OCI-LY1 (cell line): ENCODE measurements at regions not wholly inside any gene's neighbourhood (a gene's known extent, or its start where the extent isn't known, plus 50 kb on each side); places are given as distances from the start of the nearest gene placed in this dataset.

Experiments used
- H2AFZ ChIP-seq: fragments of 200-600 bp; sonication (generic), shearing (Covaris generic); 2 replicates; pipeline ENCODE4 v1.6.0; 2014; ENCODE audit warnings: antibody characterized with exemption, mild to moderate bottlenecking, low read length
- H3F3A ChIP-seq: fragments of 200-600 bp; sonication (generic), shearing (Covaris generic); 2 replicates; pipeline ENCODE4 v1.6.0; 2014; ENCODE audit warnings: mild to moderate bottlenecking, antibody characterized with exemption, low read length, moderate library complexity; ENCODE audit not compliant: insufficient read depth
- H3K27ac ChIP-seq: fragments of 200-600 bp; sonication (generic); 2 replicates; pipeline ENCODE4 v1.5.1; 2014; ENCODE audit warnings: low read length, mixed run types, mild to moderate bottlenecking, low read depth; ENCODE audit not compliant: poor library complexity, severe bottlenecking
- H3K27me3 ChIP-seq: fragments of 200-600 bp; sonication (generic); 2 replicates; pipeline ENCODE4 v1.6.0; 2014; ENCODE audit warnings: antibody characterized with exemption, mild to moderate bottlenecking, low read length, moderate library complexity; ENCODE audit not compliant: insufficient read depth
- H3K36me3 ChIP-seq: fragments of 200-600 bp; sonication (generic); 2 replicates; pipeline ENCODE4 v1.6.1; 2014; ENCODE audit warnings: mild to moderate bottlenecking, antibody characterized with exemption, low read length, moderate library complexity, mixed read lengths; ENCODE audit not compliant: insufficient read depth
- H3K4me1 ChIP-seq: fragments of 200-600 bp; sonication (generic); 2 replicates; pipeline ENCODE4 v1.5.1; 2014; ENCODE audit warnings: mild to moderate bottlenecking, low read length, moderate library complexity; ENCODE audit not compliant: insufficient read depth, severe bottlenecking
- H3K4me2 ChIP-seq: fragments of 200-600 bp; sonication (generic), shearing (Covaris generic); 2 replicates; pipeline ENCODE4 v1.6.1; 2014; ENCODE audit warnings: low read length
- H3K4me3 ChIP-seq: fragments of 200-600 bp; sonication (generic); 2 replicates; pipeline ENCODE4 v1.5.1; 2014; ENCODE audit warnings: low read length, low read depth, mild to moderate bottlenecking, mixed read lengths; ENCODE audit not compliant: poor library complexity, severe bottlenecking
- H3K79me2 ChIP-seq: fragments of 200-600 bp; shearing (Covaris generic); 2 replicates; pipeline ENCODE4 v1.6.1; 2016; ENCODE audit warnings: mixed run types, low read length, mixed read lengths; ENCODE audit not compliant: insufficient read depth
- H3K9ac ChIP-seq: fragments of 200-600 bp; sonication (generic), shearing (Covaris generic); 2 replicates; pipeline ENCODE4 v1.6.1; 2014; ENCODE audit warnings: mild to moderate bottlenecking, low read length, mixed read lengths
- H3K9me2 ChIP-seq: fragments of 200-600 bp; sonication (generic), shearing (Covaris generic); 2 replicates; pipeline ENCODE4 v1.6.1; 2014; ENCODE audit warnings: low read depth, mild to moderate bottlenecking, low read length, mixed read lengths
- H3K9me3 ChIP-seq: fragments of 200-600 bp; shearing (Covaris generic); 2 replicates; pipeline ENCODE4 v1.6.1; 2014; ENCODE audit warnings: low read length, mixed read lengths
- H4K20me1 ChIP-seq: fragments of 200-600 bp; sonication (generic), shearing (Covaris generic); 2 replicates; pipeline ENCODE4 v1.6.0; 2016; ENCODE audit warnings: mild to moderate bottlenecking, low read length; ENCODE audit not compliant: insufficient read depth
- EZH2 ChIP-seq: fragments of 200-600 bp; sonication (generic), shearing (Covaris generic); IDR thresholded peaks from 2 replicates; pipeline ENCODE4 v1.8.0; 2017; ENCODE audit warnings: borderline replicate concordance, mixed run types, mild to moderate bottlenecking, antibody characterized with exemption, low read length, moderate library complexity, mixed read lengths
- TF ChIP-seq, protein P1 (sequence below): fragments of 200-600 bp; sonication (generic), shearing (Covaris generic); IDR thresholded peaks from 2 replicates; pipeline ENCODE4 v1.5.1; 2017; ENCODE audit warnings: mild to moderate bottlenecking, antibody characterized with exemption, low read length, moderate library complexity, mixed read lengths

DNA sequence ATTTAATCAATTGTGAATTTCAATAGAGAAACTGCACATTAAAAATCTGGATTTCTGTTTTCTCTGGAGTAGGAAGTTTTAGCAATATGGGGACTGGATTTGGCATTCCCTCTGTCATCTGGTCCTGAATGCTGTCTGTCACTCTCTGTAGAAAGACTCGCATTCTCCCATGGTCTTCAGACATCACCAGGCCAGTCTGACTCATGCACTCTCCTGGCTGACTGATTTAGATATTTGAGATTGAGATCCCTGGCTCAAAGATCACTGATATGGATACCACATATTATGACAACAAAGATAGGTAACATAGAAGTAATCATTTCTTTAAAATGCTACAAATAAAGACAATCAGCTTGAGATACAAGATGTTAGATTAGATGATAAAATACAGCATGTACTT lies 524.5 kb downstream of the GALC start:
- Histone ChIP-seq H3K4me3 (no peak overlapping the region), H3K27me3 (no peaks in the 10 kb centered on the region), H3K36me3 (no peaks in the 10 kb centered on the region), H3K27ac (no peak overlapping the region), H2AFZ (no peak overlapping the region), H3K79me2 (no peaks in the 10 kb centered on the region), H3K9me2 (no peaks in the 10 kb centered on the region), H3K4me1 (no peaks in the 10 kb centered on the region), H4K20me1 (no peaks in the 10 kb centered on the region), H3K9me3 (no peaks in the 10 kb centered on the region), H3K4me2 (no peak overlapping the region), H3F3A (no peaks in the 10 kb centered on the region), H3K9ac (no peak overlapping the region)
- TF ChIP-seq, protein P1, sequence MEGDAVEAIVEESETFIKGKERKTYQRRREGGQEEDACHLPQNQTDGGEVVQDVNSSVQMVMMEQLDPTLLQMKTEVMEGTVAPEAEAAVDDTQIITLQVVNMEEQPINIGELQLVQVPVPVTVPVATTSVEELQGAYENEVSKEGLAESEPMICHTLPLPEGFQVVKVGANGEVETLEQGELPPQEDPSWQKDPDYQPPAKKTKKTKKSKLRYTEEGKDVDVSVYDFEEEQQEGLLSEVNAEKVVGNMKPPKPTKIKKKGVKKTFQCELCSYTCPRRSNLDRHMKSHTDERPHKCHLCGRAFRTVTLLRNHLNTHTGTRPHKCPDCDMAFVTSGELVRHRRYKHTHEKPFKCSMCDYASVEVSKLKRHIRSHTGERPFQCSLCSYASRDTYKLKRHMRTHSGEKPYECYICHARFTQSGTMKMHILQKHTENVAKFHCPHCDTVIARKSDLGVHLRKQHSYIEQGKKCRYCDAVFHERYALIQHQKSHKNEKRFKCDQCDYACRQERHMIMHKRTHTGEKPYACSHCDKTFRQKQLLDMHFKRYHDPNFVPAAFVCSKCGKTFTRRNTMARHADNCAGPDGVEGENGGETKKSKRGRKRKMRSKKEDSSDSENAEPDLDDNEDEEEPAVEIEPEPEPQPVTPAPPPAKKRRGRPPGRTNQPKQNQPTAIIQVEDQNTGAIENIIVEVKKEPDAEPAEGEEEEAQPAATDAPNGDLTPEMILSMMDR: no peak
- no peak for TF ChIP-seq EZH2

DNA sequence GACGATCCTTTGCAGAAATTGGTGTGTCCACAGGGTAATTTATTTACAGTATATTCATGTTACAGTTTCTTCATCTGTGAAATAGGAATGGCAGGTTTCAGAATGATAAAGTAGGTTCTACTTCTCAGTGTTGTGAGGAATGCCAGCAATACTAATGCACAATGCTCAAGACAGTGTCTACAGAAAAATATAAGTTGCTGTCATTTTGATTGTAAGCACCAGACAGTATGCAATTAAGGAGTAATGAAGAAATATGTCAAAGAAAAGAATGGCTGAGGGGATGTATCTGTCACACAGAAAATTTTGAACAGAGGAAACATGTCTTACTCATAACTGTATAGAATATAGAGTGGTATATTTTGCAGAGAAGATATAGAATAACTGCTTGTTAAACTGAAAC lies 525.4 kb downstream of the GALC start:
- Histone ChIP-seq H3K27me3 (no peaks in the 10 kb centered on the region), H3K9ac (no peak overlapping the region), H2AFZ (no peak overlapping the region), H3K27ac (no peak overlapping the region), H3F3A (no peaks in the 10 kb centered on the region), H3K4me2 (no peak overlapping the region), H3K4me1 (no peaks in the 10 kb centered on the region), H3K9me2 (no peaks in the 10 kb centered on the region), H4K20me1 (no peaks in the 10 kb centered on the region), H3K9me3 (no peaks in the 10 kb centered on the region), H3K4me3 (no peak overlapping the region), H3K36me3 (no peaks in the 10 kb centered on the region), H3K79me2 (no peaks in the 10 kb centered on the region)
- TF ChIP-seq, protein P1: no peak
- TF ChIP-seq EZH2: no peak

DNA sequence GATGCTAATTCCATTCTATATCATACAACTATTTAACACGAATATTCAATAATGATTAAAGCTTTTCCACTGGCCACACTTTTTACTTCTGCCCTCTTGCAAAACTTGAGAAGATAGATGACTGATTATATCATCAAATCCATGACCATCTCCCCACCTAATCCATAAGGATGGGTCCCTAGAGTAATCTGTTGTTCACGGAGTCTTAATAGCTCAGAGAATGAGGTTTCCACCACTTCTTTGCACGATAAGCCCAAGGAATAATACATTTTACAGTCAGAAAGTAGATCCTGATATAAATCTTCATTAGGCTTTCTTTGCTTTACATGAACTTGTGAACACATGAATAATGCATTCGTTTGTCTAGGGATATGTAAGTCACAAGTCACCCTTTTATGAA lies 527.2 kb downstream of the GALC start:
- no peaks in the 10 kb centered on the region for H3K79me2 ChIP-seq
- H3K4me2 ChIP-seq: no peak overlapping the region
- H3K4me3 ChIP-seq: no peak overlapping the region
- no peak overlapping the region for H3K9ac ChIP-seq
- TF ChIP-seq, protein P1: no peak
- TF ChIP-seq EZH2: no peak
- H3K9me3 ChIP-seq: no peaks in the 10 kb centered on the region
- H3K36me3 ChIP-seq: no peaks in the 10 kb centered on the region
- no peaks in the 10 kb centered on the region for H3K9me2 ChIP-seq
- H4K20me1 ChIP-seq: no peaks in the 10 kb centered on the region
- H3K4me1 ChIP-seq: no peaks in the 10 kb centered on the region
- H3F3A ChIP-seq: no peaks in the 10 kb centered on the region
- H2AFZ ChIP-seq: no peak overlapping the region
- no peaks in the 10 kb centered on the region for H3K27me3 ChIP-seq
- H3K27ac ChIP-seq: no peak overlapping the region
